Mesendoderm (in vitro differentiated cells): ENCODE measurements at regions not wholly inside any gene's neighbourhood (a gene's known extent, or its start where the extent isn't known, plus 50 kb on each side); places are given as distances from the start of the nearest gene placed in this dataset.

Source experiments
- DNase-seq: peaks from one replicate; pipeline ENCODE4 v3.0.0; 2013
- H2AK5ac ChIP-seq: 2 replicates; pipeline ENCODE4 v1.6.1; 2013; ENCODE audit warnings: low read length, inconsistent platforms
- H2BK120ac ChIP-seq: 2 replicates; pipeline ENCODE4 v1.6.1; 2013; ENCODE audit warnings: low read depth, mild to moderate bottlenecking, low read length, moderate library complexity, mixed read lengths
- H2BK15ac ChIP-seq: replicated peaks from 2 replicates; pipeline ENCODE4 v1.6.1; 2013; ENCODE audit warnings: low read depth, mild to moderate bottlenecking, moderate library complexity
- H2BK5ac ChIP-seq: 2 replicates; pipeline ENCODE4 v1.6.1; 2013; ENCODE audit warnings: low read length, inconsistent platforms
- H3K18ac ChIP-seq: 2 replicates; pipeline ENCODE4 v1.6.1; 2013; ENCODE audit warnings: mild to moderate bottlenecking, low read length, mixed read lengths
- H3K23ac ChIP-seq: one replicate; pipeline ENCODE4 v1.6.1; 2013; ENCODE audit warnings: low read length
- H3K27ac ChIP-seq: 2 replicates; pipeline ENCODE4 v1.5.1; 2013; ENCODE audit warnings: low read depth, mild to moderate bottlenecking, inconsistent platforms, low read length, moderate library complexity
- H3K27me3 ChIP-seq: 2 replicates; pipeline ENCODE4 v1.6.1; 2013; ENCODE audit warnings: low read length, control low read depth, mild to moderate bottlenecking, inconsistent platforms; ENCODE audit not compliant: insufficient read depth, poor library complexity
- H3K36me3 ChIP-seq: 2 replicates; pipeline ENCODE4 v1.6.1; 2013; ENCODE audit warnings: low read length, inconsistent platforms; ENCODE audit not compliant: control insufficient read depth, insufficient read depth
- H3K4ac ChIP-seq: one replicate; pipeline ENCODE4 v1.6.1; 2013; ENCODE audit warnings: low read depth, mild to moderate bottlenecking, low read length, moderate library complexity
- H3K4me1 ChIP-seq: 2 replicates; pipeline ENCODE4 v1.6.1; 2013; ENCODE audit warnings: low read depth, low read length, inconsistent platforms; ENCODE audit not compliant: control insufficient read depth
- H3K4me2 ChIP-seq: 2 replicates; pipeline ENCODE4 v1.6.1; 2013; ENCODE audit warnings: low read length
- H3K4me3 ChIP-seq: 2 replicates; pipeline ENCODE4 v1.5.1; 2013; ENCODE audit warnings: mild to moderate bottlenecking, low read length
- H3K56ac ChIP-seq: one replicate; pipeline ENCODE4 v1.6.1; 2013; ENCODE audit warnings: low read length
- H3K79me1 ChIP-seq: 2 replicates; pipeline ENCODE4 v1.6.1; 2013; ENCODE audit warnings: low read length, inconsistent platforms
- H3K79me2 ChIP-seq: 2 replicates; pipeline ENCODE4 v1.6.1; 2013; ENCODE audit warnings: mild to moderate bottlenecking, low read length; ENCODE audit not compliant: control insufficient read depth, insufficient read depth
- H3K9ac ChIP-seq: 2 replicates; pipeline ENCODE4 v1.6.1; 2013; ENCODE audit warnings: low read length, inconsistent platforms
- H4K5ac ChIP-seq: one replicate; pipeline ENCODE4 v1.6.1; 2013; ENCODE audit warnings: low read length
- H4K8ac ChIP-seq: one replicate; pipeline ENCODE4 v1.6.1; 2013; ENCODE audit warnings: low read depth, mild to moderate bottlenecking, control low read depth, low read length, moderate library complexity
- WGBS: extraction: QIAGEN DNeasy Blood & Tissue Kit; methylation state at CpG from one replicate; pipeline ENCODE4 v1.1.7; 2013; ENCODE audit warnings: low lambda C conversion rate, missing lambda C conversion rate; ENCODE audit not compliant: insufficient coverage; ENCODE audit errors: extremely low coverage; 5-methylcytosine and 5-hydroxymethylcytosine counted together

- no peak overlapping the region for H2BK15ac ChIP-seq
- no peak for DNase-seq
- no peaks in the 10 kb centered on the region for H3K36me3 ChIP-seq
- H3K79me1 ChIP-seq = no peaks in the 10 kb centered on the region
- no CpG with 5 or more reads among the region's 3 CpGs for WGBS
- no peaks in the 10 kb centered on the region for H3K27me3 ChIP-seq
- H3K4ac ChIP-seq = no peak overlapping the region
- no peak overlapping the region for H3K23ac ChIP-seq
- no peak overlapping the region for H2BK120ac ChIP-seq
- no peak overlapping the region for H3K4me3 ChIP-seq
- no peaks in the 10 kb centered on the region for H3K79me2 ChIP-seq
- H2AK5ac ChIP-seq = no peak overlapping the region
- no peak overlapping the region for H2BK5ac ChIP-seq
- H3K56ac ChIP-seq = no peak overlapping the region
- no peak overlapping the region for H3K9ac ChIP-seq
- no peak overlapping the region for H4K5ac ChIP-seq
- H4K8ac ChIP-seq = no peak overlapping the region
- no peak overlapping the region for H3K27ac ChIP-seq
- no peak overlapping the region for H3K4me2 ChIP-seq
- H3K18ac ChIP-seq = no peak overlapping the region
- no peaks in the 10 kb centered on the region for H3K4me1 ChIP-seq
These were observed 377.0 kb upstream of the RIOK2 start for GRCh38 chr5:97559827-97560598.

- H3K79me1 ChIP-seq = no peaks in the 10 kb centered on the region
- no CpG with 5 or more reads among the region's 1 CpG for WGBS
- no peak overlapping the region for H4K8ac ChIP-seq
- no peak overlapping the region for H2BK15ac ChIP-seq
- H4K5ac ChIP-seq = no peak overlapping the region
- no peak overlapping the region for H3K56ac ChIP-seq
- no peak overlapping the region for H3K4me3 ChIP-seq
- no peaks in the 10 kb centered on the region for H3K4me1 ChIP-seq
- H3K27ac ChIP-seq = no peak overlapping the region
- no peak overlapping the region for H2BK5ac ChIP-seq
- H3K79me2 ChIP-seq = no peaks in the 10 kb centered on the region
- H3K9ac ChIP-seq = no peak overlapping the region
- H2AK5ac ChIP-seq = no peak overlapping the region
- no peak overlapping the region for H3K4me2 ChIP-seq
- DNase-seq = no peak
- no peak overlapping the region for H3K23ac ChIP-seq
- H3K27me3 ChIP-seq = no peaks in the 10 kb centered on the region
- no peak overlapping the region for H2BK120ac ChIP-seq
- H3K4ac ChIP-seq = no peak overlapping the region
- no peak overlapping the region for H3K18ac ChIP-seq
- no peaks in the 10 kb centered on the region for H3K36me3 ChIP-seq
These were observed 377.5 kb upstream of the RIOK2 start for GRCh38 chr5:97560599-97560993.

DNA sequence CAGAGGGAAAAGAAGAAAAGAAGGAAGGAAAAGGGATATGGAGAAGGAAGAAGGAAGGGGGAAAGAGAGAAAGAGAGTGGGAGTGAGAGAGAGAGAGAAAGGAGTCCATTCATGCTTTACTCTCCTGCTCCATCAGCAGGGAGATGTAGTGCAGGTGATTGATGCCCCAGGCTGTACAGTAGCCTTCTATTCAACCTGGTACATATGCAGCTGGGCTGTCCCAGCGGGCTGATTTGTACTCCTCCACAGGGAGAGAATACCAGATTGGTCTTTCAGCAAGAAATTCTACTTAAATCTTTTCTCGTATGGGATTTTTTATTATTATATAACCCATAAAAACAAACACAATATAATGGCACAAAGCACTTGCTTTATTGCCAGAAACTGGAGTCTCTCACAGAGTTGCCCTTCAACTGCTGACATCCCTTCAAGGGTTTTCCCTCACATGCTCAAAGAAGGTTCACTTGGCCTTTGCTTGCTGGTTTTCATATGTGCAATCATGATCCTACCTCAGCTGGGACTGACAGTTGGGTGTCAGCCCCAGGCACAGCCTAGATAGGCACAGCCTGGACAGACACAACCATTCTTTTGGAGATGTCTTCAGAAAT, 380.1 kb upstream of the RIOK2 start:
- no peaks in the 10 kb centered on the region for H3K36me3 ChIP-seq
- no peaks in the 10 kb centered on the region for H3K79me1 ChIP-seq
- no peak overlapping the region for H3K56ac ChIP-seq
- H4K5ac ChIP-seq = no peak overlapping the region
- no peaks in the 10 kb centered on the region for H3K27me3 ChIP-seq
- H3K79me2 ChIP-seq = no peaks in the 10 kb centered on the region
- no peak overlapping the region for H3K4me3 ChIP-seq
- no peak overlapping the region for H3K27ac ChIP-seq
- H2BK15ac ChIP-seq = no peak overlapping the region
- no peak overlapping the region for H3K4me2 ChIP-seq
- no peak overlapping the region for H3K23ac ChIP-seq
- H2AK5ac ChIP-seq = no peak overlapping the region
- WGBS = no CpG with 5 or more reads among the region's 2 CpGs
- no peak overlapping the region for H2BK120ac ChIP-seq
- no peak overlapping the region for H2BK5ac ChIP-seq
- no peak overlapping the region for H3K9ac ChIP-seq
- H3K4ac ChIP-seq = no peak overlapping the region
- DNase-seq = no peak
- no peak overlapping the region for H4K8ac ChIP-seq
- H3K18ac ChIP-seq = no peak overlapping the region
- H3K4me1 ChIP-seq = no peaks in the 10 kb centered on the region

- H3K4ac ChIP-seq = no peak overlapping the region
- H4K5ac ChIP-seq = no peak overlapping the region
- no peak overlapping the region for H3K4me2 ChIP-seq
- no peak overlapping the region for H2BK15ac ChIP-seq
- H3K4me1 ChIP-seq = no peaks in the 10 kb centered on the region
- H3K23ac ChIP-seq = no peak overlapping the region
- no peak overlapping the region for H2BK5ac ChIP-seq
- no peak overlapping the region for H3K18ac ChIP-seq
- no peak overlapping the region for H3K56ac ChIP-seq
- no peaks in the 10 kb centered on the region for H3K36me3 ChIP-seq
- no peaks in the 10 kb centered on the region for H3K27me3 ChIP-seq
- H3K79me1 ChIP-seq = no peaks in the 10 kb centered on the region
- H3K79me2 ChIP-seq = no peaks in the 10 kb centered on the region
- no peak overlapping the region for H3K27ac ChIP-seq
- H2AK5ac ChIP-seq = no peak overlapping the region
- no peak overlapping the region for H2BK120ac ChIP-seq
- no peak for DNase-seq
- no peak overlapping the region for H3K9ac ChIP-seq
- H4K8ac ChIP-seq = no peak overlapping the region
- no peak overlapping the region for H3K4me3 ChIP-seq
These were observed 385.3 kb upstream of the RIOK2 start for GRCh38 chr5:97568382-97568781.

DNA sequence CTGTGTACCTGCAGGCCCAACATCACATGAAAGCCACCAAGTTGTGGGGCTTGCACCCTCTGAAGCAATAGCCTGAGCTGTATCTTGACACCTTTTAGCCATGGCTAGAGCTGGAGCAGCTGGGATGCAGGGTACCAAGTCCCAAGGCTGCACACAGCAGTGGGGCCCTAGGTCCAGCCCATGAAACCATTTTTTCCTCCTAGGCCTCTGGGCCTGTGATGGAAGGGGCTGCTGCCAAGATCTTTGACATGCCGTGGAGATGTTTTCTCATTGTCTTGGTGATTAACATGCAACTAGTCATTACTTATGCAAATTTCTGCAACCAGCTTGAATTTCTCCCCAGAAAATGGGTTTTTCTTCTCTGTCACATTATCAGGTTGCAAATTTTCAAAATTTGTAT, 387.2 kb upstream of the RIOK2 start:
- Histone ChIP-seq H4K8ac (no peak overlapping the region), H3K4me2 (no peak overlapping the region), H3K79me1 (no peaks in the 10 kb centered on the region), H3K9ac (no peak overlapping the region), H2BK15ac (no peak overlapping the region), H3K18ac (no peak overlapping the region), H3K27ac (no peak overlapping the region), H3K4me3 (no peak overlapping the region), H2BK5ac (no peak overlapping the region), H3K79me2 (no peaks in the 10 kb centered on the region), H3K4ac (no peak overlapping the region), H3K56ac (no peak overlapping the region), H3K23ac (no peak overlapping the region), H3K4me1 (no peaks in the 10 kb centered on the region), H3K27me3 (no peaks in the 10 kb centered on the region), H2AK5ac (no peak overlapping the region), H3K36me3 (no peaks in the 10 kb centered on the region), H4K5ac (no peak overlapping the region), H2BK120ac (no peak overlapping the region)
- no CpG with 5 or more reads among the region's 1 CpG for WGBS
- DNase-seq = no peak

GRCh38 chr5:97575322-97575721, 392.3 kb upstream of the RIOK2 start:
- H3K56ac ChIP-seq = no peak overlapping the region

More at GRCh38 chr5:97575322-97575721, 392.3 kb upstream of the RIOK2 start:
- no peak overlapping the region for H3K4me3 ChIP-seq
- H3K79me2 ChIP-seq = no peaks in the 10 kb centered on the region
- no peak overlapping the region for H3K4me2 ChIP-seq
- no peak overlapping the region for H2BK15ac ChIP-seq
- no peak overlapping the region for H2AK5ac ChIP-seq
- DNase-seq = no peak
- H4K5ac ChIP-seq = no peak overlapping the region
- H4K8ac ChIP-seq = no peak overlapping the region
- no CpG with 5 or more reads among the region's 1 CpG for WGBS
- no peaks in the 10 kb centered on the region for H3K27me3 ChIP-seq
- H3K18ac ChIP-seq = no peak overlapping the region
- H3K4me1 ChIP-seq = no peaks in the 10 kb centered on the region
- H3K27ac ChIP-seq = no peak overlapping the region
- H3K23ac ChIP-seq = no peak overlapping the region
- H3K4ac ChIP-seq = no peak overlapping the region
- no peak overlapping the region for H2BK5ac ChIP-seq
- no peaks in the 10 kb centered on the region for H3K79me1 ChIP-seq
- no peak overlapping the region for H2BK120ac ChIP-seq
- no peak overlapping the region for H3K9ac ChIP-seq
- H3K36me3 ChIP-seq = no peaks in the 10 kb centered on the region
